ENCODE measurements at regions not wholly inside any gene's neighbourhood (a gene's known extent, or its start where the extent isn't known, plus 50 kb on each side); places are given as distances from the start of the nearest gene placed in this dataset.

GRCh38 chr16:5838071-5838470 lies 740.5 kb upstream of the EEF2KMT start:
- TF ChIP-seq, protein P1, sequence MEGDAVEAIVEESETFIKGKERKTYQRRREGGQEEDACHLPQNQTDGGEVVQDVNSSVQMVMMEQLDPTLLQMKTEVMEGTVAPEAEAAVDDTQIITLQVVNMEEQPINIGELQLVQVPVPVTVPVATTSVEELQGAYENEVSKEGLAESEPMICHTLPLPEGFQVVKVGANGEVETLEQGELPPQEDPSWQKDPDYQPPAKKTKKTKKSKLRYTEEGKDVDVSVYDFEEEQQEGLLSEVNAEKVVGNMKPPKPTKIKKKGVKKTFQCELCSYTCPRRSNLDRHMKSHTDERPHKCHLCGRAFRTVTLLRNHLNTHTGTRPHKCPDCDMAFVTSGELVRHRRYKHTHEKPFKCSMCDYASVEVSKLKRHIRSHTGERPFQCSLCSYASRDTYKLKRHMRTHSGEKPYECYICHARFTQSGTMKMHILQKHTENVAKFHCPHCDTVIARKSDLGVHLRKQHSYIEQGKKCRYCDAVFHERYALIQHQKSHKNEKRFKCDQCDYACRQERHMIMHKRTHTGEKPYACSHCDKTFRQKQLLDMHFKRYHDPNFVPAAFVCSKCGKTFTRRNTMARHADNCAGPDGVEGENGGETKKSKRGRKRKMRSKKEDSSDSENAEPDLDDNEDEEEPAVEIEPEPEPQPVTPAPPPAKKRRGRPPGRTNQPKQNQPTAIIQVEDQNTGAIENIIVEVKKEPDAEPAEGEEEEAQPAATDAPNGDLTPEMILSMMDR (IDR thresholded peaks at IDR 0.05; ENCODE audit: low read depth, low read length), result no peak
- TF ChIP-seq EZH2phosphoT487 (IDR thresholded peaks at IDR 0.05; ENCODE audit: low read depth), result no peak
